Ishikawa (cell line): ENCODE measurements at regions not wholly inside any gene's neighbourhood (a gene's known extent, or its start where the extent isn't known, plus 50 kb on each side); places are given as distances from the start of the nearest gene placed in this dataset.

ENCODE experiments used
- RAD21 ChIP-seq: IDR thresholded peaks from 2 replicates; pipeline ENCODE4 v1.6.1; 2012; ENCODE audit warnings: low read depth
- TEAD4 ChIP-seq: IDR thresholded peaks from 2 replicates; pipeline ENCODE4 v1.6.1; 2012

- TF ChIP-seq TEAD4 = no peak
- no peak for TF ChIP-seq RAD21
These were observed 81.4 kb downstream of the SPATA31C2 start for GRCh38 chr9:88056876-88057275.
